ENCODE measurements at regions not wholly inside any gene's neighbourhood (a gene's known extent, or its start where the extent isn't known, plus 50 kb on each side); places are given as distances from the start of the nearest gene placed in this dataset.

DNA sequence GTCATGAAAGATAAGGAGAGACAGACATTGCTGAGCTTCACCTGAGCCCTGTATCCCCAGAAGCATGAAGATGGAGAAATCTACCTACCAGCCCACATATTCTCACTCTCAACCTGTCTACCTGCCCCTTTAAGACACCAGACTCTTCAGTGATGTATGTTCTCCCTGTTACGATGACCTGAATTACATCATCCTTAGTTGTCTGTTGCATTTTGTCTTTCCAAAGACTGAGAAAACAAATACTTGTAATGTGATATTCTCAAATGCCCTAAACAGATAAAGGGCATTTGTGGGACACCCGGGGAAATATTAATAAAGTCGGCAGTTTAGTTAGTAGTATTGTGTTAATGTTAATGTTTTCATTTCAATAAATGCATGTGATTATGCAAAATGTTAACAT, 305.8 kb upstream of the IGFBP3 start:
- Mint-ChIP-seq H3K36me3 (ENCODE audit: insufficient read depth, unreplicated experiment) (no peaks in the 10 kb centered on the region), H3K27ac (ENCODE audit: unreplicated experiment) (no peak overlapping the region)

GRCh38 chr7:46224363-46224762, 303.3 kb upstream of the IGFBP3 start:
- TF ChIP-seq, protein P1, sequence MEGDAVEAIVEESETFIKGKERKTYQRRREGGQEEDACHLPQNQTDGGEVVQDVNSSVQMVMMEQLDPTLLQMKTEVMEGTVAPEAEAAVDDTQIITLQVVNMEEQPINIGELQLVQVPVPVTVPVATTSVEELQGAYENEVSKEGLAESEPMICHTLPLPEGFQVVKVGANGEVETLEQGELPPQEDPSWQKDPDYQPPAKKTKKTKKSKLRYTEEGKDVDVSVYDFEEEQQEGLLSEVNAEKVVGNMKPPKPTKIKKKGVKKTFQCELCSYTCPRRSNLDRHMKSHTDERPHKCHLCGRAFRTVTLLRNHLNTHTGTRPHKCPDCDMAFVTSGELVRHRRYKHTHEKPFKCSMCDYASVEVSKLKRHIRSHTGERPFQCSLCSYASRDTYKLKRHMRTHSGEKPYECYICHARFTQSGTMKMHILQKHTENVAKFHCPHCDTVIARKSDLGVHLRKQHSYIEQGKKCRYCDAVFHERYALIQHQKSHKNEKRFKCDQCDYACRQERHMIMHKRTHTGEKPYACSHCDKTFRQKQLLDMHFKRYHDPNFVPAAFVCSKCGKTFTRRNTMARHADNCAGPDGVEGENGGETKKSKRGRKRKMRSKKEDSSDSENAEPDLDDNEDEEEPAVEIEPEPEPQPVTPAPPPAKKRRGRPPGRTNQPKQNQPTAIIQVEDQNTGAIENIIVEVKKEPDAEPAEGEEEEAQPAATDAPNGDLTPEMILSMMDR (IDR thresholded peaks at IDR 0.05; ENCODE audit: unreplicated experiment), result no peak
- BruUV-seq (replicated peaks), result no TSS peak
- no peaks in the 10 kb centered on the region for H3K36me3 Mint-ChIP-seq (ENCODE audit: insufficient read depth, unreplicated experiment)
- intact Hi-C loops (cut with micrococcal nuclease; ENCODE audit: unreplicated experiment), result no loop called here
- H3K27me3 Mint-ChIP-seq (ENCODE audit: unreplicated experiment), result no peaks in the 10 kb centered on the region
- peaks cover 42% of the 10 kb centered on the region for H3K4me1 Mint-ChIP-seq (ENCODE audit: low read depth, unreplicated experiment)
- H3K4me3 Mint-ChIP-seq (ENCODE audit: low read depth, unreplicated experiment), result no peak overlapping the region
- no peak overlapping the region for H3K27ac Mint-ChIP-seq (ENCODE audit: unreplicated experiment)
- CTCF ChIA-PET, result no interaction called here
- DNase-seq, result no peak
- H3K9me3 Mint-ChIP-seq (ENCODE audit: low read depth, unreplicated experiment), result peaks cover 7% of the 10 kb centered on the region

More for the DNA sequence above, 305.8 kb upstream of the IGFBP3 start:
- CTCF ChIA-PET, result no interaction called here
- Mint-ChIP-seq H3K9me3 (ENCODE audit: low read depth, unreplicated experiment) (peaks cover 9% of the 10 kb centered on the region), H3K4me1 (ENCODE audit: low read depth, unreplicated experiment) (peaks cover 28% of the 10 kb centered on the region), H3K27me3 (ENCODE audit: unreplicated experiment) (no peaks in the 10 kb centered on the region), H3K4me3 (ENCODE audit: low read depth, unreplicated experiment) (no peak overlapping the region)
- no peak for DNase-seq
- no TSS peak for BruUV-seq (replicated peaks)
- intact Hi-C loops (cut with micrococcal nuclease; ENCODE audit: unreplicated experiment), result no loop called here
- TF ChIP-seq, protein P1 (IDR thresholded peaks at IDR 0.05; ENCODE audit: unreplicated experiment), result no peak

DNA sequence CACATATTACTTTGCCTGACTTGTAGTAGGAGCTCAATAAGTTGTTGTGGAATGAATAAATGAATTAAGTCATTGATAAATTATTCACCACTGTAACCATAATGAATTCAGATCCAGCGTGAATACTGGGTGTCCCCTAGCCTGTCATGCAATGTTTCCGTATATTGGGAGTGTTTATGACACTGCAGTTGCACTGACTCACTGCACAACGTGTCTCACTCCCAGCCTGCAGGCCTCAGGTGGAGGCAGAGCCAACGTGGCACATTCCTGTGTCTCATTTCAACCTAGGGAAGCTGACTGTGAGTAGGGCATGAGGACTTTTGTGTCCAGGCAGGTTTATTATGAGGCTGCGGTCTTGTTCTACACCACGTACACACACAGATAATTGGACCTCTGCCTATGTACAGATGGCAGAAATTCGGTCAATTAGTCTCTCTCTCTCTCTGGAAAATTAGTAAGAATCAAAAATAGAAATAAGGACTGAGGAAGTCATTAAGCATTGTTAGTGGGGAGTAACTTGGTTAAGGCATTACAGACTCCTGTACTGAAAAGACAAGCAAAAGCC, 299.1 kb upstream of the IGFBP3 start:
- Mint-ChIP-seq H3K36me3 (ENCODE audit: insufficient read depth, unreplicated experiment) (peaks cover 20% of the 10 kb centered on the region), H3K27ac (ENCODE audit: unreplicated experiment) (peak overlapping the region; percentile 87), H3K4me1 (ENCODE audit: low read depth, unreplicated experiment) (peaks cover 58% of the 10 kb centered on the region), H3K27me3 (ENCODE audit: unreplicated experiment) (no peaks in the 10 kb centered on the region), H3K9me3 (ENCODE audit: low read depth, unreplicated experiment) (peaks cover 7% of the 10 kb centered on the region), H3K4me3 (ENCODE audit: low read depth, unreplicated experiment) (no peak overlapping the region)
- peak; percentile 81 for DNase-seq
- intact Hi-C loops (cut with micrococcal nuclease; ENCODE audit: unreplicated experiment), result no loop called here
- CTCF ChIA-PET, result interaction anchor here (0.7 to 1.7 kb wide), 4 partner anchors 9 to 297 kb away, joined by 3 to 4 read pairs (median 3); no protein-coding TSS in a partner anchor
- TF ChIP-seq, protein P1 (IDR thresholded peaks at IDR 0.05; ENCODE audit: unreplicated experiment), result no peak
- BruUV-seq (replicated peaks), result no TSS peak

DNA sequence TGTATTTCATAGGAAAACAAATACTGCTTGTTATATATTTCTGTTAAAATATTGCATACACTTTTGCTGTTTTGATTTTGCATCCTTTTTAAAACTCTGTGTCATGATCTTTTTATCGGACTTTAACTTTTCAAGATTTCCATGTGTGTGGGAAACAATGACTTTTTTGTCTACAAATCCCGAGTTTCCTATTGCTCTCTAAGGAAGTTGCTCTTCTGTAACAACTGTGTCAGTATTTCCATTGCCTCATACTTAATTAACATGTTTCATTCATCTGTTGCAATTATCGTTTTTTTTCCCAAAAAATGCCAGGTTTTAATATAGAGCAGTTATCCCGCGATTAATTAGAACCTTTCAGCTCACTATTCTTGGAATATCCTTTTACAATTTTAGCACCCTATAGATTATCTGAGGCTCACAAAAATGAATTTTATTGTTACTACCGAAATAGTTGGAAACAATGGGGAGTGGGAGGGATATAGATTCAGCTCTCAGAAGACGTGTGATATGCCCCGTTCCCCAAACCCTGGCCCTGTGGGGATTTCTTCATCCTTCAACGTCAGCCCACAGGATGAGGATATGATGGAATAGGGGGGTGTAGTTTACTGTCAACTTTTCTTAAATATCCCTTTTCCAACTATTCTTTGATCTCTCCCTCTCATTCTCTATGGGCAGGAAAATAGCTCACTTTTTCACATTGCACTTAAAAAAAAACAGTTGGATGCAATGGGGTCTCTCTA, 297.6 kb upstream of the IGFBP3 start:
- DNase-seq, result no peak
- CTCF ChIA-PET, result interaction anchor here (1.1 to 1.7 kb wide), 2 partner anchors 11 to 296 kb away, joined by 3 to 4 read pairs; no protein-coding TSS in a partner anchor
- Mint-ChIP-seq H3K4me3 (ENCODE audit: low read depth, unreplicated experiment) (no peak overlapping the region), H3K27me3 (ENCODE audit: unreplicated experiment) (no peaks in the 10 kb centered on the region), H3K27ac (ENCODE audit: unreplicated experiment) (peak overlapping the region; percentile 97), H3K36me3 (ENCODE audit: insufficient read depth, unreplicated experiment) (peaks cover 21% of the 10 kb centered on the region), H3K9me3 (ENCODE audit: low read depth, unreplicated experiment) (peaks cover 7% of the 10 kb centered on the region), H3K4me1 (ENCODE audit: low read depth, unreplicated experiment) (peaks cover 64% of the 10 kb centered on the region)
- intact Hi-C loops (cut with micrococcal nuclease; ENCODE audit: unreplicated experiment), result loop anchor here (10.0 kb wide), 1 partner anchor 346 kb away; no protein-coding TSS in a partner anchor
- BruUV-seq (replicated peaks), result no TSS peak
- TF ChIP-seq, protein P1 (IDR thresholded peaks at IDR 0.05; ENCODE audit: unreplicated experiment), result no peak

Measured in Calu3 (cell line).